ENCODE measurements at regions not wholly inside any gene's neighbourhood (a gene's known extent, or its start where the extent isn't known, plus 50 kb on each side); places are given as distances from the start of the nearest gene placed in this dataset.
"Not testable (repeated sequence)": the region's sequence is repeated elsewhere in the genome, so short reads cannot be mapped to it uniquely, and the experiment has no call there.

DNA sequence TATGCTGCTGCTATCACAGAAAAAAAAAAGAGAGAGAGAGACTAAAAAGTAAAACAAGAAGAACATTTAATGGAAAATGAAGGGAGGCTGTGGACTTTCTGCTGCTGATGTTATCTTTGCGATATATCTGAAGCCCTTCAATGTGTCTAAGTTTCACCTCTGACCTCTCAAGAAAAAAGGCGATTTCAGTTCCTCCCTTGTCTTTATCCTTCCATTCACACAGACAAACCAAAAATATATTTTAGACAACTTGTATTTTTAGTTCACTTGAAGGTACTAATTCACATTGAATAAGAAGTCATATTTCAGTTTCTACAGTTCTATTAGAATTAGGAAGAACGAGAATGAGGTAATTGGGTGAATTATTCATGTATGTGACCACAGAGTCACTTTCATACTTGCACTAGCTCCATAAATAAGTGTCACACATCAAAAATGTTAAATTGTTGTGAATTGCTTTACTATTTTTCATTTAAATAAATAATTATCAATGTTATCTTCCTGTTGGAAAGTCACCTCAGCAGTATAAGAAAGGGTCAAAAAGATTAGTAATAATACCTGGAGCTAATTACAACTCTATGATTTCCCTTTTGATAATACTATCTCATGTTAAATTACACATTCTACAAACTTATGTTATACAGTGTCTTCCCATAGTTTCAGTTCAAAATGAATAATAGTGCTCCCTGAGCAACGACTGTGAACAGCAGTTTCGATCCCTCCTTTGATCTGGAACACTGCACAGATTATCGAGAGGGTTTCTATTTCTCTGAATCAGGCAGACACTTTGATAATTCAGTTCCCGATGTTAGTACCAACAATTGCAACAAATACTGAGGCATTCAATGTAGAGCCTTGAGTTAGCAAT lies 85.2 kb upstream of the PLCB4 start:
- DNase-seq (ENCODE audit: low read depth, low spot score), result no peak

DNA sequence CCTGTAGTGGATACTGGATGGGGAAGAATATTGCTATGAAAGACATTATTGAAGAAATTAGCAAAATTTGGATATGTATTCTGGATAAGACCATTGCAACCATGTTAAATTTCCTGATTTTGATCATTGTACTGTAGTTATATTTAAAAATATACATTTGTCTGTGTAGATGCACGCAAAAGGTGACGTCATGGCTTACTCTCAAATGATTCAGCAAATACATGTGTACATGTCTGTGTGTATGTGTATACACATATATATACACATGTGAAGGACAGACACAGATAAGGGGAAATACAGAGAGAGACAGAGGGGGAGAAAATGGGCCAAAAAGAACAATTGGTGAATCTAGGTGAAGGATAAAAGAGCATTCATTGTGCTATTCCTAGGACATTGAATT lies 82.3 kb upstream of the PLCB4 start:
- no peak for DNase-seq (ENCODE audit: low read depth, low spot score)
- H3K27ac ChIP-seq, result no peak overlapping the region

More for the DNA sequence above, 85.2 kb upstream of the PLCB4 start:
- no peak overlapping the region for H3K27ac ChIP-seq

DNA sequence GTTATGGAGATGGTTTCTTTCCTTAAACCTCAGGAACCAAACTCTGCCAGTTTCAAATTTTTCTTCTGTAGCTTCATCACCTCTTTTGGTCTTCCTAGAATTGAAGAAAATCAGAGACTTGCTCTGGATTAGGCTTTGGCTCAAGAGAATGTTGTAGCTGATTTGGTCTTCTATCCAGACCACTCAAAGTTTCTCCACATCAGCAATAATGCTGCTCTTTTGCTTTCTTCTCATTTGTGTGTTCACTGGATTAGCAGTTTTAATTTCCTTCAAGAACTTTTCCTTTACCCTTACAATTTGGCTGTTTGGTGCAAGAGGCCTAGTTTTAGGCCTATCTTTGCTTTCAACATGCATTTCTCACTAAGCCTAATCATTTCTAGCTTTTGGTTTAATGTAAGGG lies 78.1 kb upstream of the PLCB4 start:
- no peak overlapping the region for H3K27ac ChIP-seq
- DNase-seq (ENCODE audit: low read depth, low spot score), result no peak

DNA sequence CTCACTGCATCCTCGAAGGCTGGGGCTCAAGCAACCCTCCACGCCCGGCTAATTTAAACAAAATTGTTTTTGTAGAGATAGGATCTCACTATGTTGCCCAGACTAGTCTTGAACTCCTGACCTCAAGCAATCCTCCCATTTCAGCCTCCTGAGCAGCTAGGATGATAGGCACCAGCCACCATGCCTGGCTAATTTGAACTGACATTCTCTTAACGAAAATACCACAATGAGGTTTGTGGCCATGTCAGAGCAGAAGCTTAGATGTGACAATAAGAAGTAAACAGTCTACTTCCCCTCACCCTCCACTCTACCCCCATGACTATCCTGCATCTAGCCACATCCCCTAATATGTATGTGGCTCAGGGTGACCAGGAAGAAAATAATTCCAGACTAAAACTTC lies 74.8 kb upstream of the PLCB4 start:
- no peak overlapping the region for H3K27ac ChIP-seq
- no peak for DNase-seq (ENCODE audit: low read depth, low spot score)

DNA sequence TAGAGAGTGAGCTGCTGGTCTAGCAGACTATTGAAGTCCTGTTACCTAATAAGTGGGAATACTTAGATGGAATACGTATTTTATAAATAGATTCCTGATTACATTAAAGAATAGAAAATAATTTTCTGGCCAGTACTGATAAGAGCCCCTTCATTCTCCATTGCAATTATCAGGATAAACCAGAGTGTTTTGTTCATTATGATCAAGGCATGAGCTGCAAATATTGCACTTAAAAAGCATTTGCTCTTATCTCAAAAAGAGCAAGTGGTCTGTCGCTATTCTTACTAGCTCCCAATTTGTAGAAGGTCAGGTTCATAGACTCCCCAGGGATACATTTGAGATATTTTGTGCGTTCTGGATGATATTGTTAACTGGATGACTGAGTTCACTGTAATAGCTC lies 73.1 kb upstream of the PLCB4 start:
- H3K27ac ChIP-seq, result no peak overlapping the region
- no peak for DNase-seq (ENCODE audit: low read depth, low spot score)

DNA sequence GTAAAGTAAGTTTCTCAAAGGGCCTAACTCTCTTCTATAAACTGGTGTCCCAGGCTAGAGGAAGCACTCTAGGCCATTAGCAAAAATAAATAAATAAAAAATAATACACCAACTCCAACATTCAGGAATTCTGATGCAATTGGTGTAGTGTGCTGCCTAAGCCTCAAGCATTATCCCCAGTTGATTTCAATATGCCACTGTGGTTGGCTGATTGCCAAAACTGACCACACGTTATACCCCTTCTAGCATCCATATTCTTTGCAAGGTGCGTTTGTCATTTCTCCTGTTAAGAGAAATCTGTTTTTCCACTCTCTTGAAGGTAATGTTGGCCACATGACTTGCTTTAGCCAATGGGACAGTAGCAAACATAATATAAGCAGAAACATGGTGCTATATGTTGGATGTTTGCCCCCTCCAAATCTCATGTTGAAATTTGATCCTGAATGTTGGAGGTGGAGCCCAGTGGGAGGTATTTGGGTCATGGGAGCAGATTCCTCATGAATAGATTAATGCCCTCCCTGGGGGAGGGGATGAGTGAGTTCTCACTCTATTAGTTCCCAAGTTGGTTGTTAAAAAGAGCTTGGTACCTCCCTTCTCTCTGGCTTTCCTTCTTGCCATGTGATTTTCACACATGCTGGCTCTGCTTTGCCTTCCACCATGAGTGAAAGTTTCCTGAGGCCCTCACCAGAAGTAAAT lies 71.9 kb upstream of the PLCB4 start:
- no peak overlapping the region for H3K27ac ChIP-seq
- DNase-seq (ENCODE audit: low read depth, low spot score), result no peak

DNA sequence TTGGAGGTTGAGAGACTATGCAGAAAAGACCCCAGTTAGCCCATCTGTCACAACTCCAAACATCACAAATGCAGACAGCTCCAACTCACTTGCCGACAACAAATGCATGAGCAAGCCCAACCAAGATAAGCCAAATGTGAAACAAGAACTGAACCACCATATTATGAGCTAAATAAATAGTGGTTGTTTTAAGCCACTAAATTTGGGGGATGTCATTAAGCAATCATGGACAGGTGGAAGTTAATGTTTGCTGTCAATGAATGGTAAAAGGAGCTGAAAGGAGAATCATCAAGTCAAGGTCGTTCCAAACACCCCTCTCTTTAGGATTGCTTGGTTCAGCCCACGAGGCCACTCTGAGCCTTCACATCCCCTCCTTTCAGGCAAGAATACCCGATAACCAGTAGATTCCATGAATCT lies 71.2 kb upstream of the PLCB4 start:
- no peak for DNase-seq (ENCODE audit: low read depth, low spot score)
- no peak overlapping the region for H3K27ac ChIP-seq

DNA sequence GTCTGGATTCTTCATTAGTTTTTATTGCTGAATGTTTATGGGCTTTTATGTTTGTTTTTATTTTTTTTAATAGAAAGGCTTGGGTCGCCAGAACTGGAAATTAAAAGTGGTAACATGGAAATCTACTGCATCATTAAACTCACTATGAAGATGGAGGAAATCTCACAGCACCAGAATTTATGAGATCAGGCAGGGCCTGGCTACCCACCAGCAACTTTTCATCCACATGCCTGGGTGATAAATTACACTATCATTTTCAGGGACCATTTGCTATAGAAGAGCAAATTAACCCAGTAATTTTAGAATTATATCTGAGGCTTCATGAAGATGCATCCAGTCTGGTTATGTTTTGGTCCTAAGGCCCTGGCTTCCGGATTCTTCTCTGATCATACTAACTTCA lies 57.8 kb upstream of the PLCB4 start:
- no peak overlapping the region for H3K27ac ChIP-seq
- no peak for DNase-seq (ENCODE audit: low read depth, low spot score)

DNA sequence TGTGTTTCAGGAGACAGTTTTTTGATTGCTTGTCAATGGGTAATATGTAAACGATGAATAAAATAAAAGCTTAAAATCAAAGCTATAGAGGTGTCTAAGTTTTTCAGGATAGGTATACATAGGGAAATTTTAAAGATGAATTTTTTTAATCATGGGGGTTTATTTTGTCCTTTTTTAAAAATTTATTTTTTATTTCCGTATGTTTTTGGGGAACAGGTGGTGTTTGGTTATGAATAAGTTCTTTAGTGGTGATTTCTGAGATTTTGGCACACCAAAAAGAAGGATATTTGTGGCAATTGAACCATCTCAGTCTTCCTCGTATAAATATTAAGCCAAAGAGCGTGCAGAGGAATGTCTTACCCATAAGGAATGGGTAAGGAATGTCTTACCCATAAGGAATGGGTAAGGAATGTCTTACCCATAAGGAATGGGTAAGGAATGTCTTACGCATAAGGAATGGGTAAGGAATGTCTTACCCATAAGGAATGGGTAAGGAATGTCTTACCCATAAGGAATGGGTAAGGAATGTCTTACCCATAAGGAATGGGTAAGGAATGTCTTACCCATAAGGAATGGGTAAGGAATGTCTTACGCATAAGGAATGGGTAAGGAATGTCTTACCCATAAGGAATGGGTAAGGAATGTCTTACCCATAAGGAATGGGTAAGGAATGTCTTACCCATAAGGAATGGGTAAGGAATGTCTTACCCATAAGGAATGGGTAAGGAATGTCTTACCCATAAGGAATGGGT lies 53.5 kb upstream of the PLCB4 start:
- not testable (repeated sequence) for DNase-seq (ENCODE audit: low read depth, low spot score); H3K27ac ChIP-seq

DNA sequence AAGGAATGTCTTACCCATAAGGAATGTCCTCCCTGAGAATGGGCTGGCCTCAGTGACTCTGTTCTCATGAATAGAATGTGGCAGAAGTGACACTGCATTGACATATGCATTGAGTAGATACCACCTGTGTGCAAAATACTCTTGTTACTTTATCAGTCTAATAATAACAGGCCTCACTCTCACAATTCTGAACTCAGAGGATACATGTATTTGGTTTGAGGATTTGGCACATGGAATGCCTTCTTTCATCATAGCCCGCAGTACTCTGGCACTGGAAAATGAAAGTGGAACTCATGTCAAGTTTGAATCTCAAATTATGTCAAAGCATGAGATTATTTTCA lies 52.9 kb upstream of the PLCB4 start:
- no peak for DNase-seq (ENCODE audit: low read depth, low spot score)
- no peak overlapping the region for H3K27ac ChIP-seq

DNA sequence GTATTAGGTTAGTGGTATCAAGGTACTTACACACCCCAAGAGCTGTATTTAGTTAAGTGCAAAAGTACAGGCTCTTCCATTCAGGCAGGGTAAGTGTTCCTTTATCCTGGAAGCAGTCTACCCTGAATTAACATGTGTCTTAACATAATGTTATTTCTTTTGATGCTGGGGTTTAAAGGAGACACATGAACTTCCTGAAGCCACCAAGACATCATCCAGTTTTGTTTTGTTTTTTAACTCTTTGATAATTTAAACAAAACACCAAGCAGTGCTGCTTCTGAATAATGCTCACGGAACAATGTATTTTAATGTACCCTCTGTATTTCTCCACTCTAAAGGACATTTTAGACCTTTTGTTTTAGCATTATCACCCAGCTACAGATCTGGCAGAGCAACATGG lies 50.5 kb upstream of the PLCB4 start:
- H3K27ac ChIP-seq, result no peak overlapping the region
- DNase-seq (ENCODE audit: low read depth, low spot score), result no peak

Measured in epithelial cell of prostate (primary cell).